NCI-H146 treated with DMSO at 0.1 percent for 48 hours (cell line): ENCODE measurements at regions not wholly inside any gene's neighbourhood (a gene's known extent, or its start where the extent isn't known, plus 50 kb on each side); places are given as distances from the start of the nearest gene placed in this dataset.
"Not testable (repeated sequence)": the region's sequence is repeated elsewhere in the genome, so short reads cannot be mapped to it uniquely, and the experiment has no call there.

Experiments
- DNase-seq: peaks from one replicate; lab custom pipeline; 2025; ENCODE audit not compliant: unreplicated experiment; lab: John Stamatoyannopoulos, UW

- not testable (repeated sequence) for DNase-seq
Measured at GRCh38 chr1:200284236-200284635, 125.6 kb downstream of the ZNF281 start.

DNA sequence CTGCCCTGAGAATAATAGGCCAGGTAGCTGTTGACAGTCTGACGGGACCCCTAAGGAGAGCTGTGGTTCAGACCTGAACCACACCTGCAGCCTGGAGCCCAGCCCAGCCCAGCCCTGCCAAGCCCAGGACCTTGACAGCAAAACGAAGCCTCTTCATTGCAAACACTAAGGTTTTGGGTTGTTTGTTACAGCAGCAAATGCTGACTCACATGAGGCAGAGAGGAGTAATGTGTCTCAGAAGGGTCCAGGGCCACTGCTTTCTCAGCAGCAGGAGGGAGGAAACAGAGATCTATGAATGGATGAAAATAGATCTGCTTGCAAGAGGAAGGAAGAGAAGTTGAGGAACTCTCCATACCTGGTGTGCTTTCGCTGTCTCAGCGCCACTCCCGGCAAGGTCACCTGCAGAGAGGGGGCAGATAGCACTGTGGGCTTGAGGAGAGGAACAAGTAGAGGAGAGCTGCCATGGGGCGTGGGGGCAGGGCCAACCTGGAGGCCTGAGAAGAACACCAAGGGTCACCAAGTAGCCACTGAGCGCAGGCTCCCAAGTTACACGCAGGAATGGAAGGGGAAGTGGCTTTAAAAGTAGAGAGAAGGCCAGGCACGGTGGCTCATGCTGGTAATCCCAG, 127.2 kb downstream of the ZNF281 start:
- no peak for DNase-seq

- no peak for DNase-seq
Measured at GRCh38 chr1:200281201-200281835, 128.5 kb downstream of the ZNF281 start.

GRCh38 chr1:200279810-200280411, 129.9 kb downstream of the ZNF281 start:
- peak; percentile 23 for DNase-seq

DNA sequence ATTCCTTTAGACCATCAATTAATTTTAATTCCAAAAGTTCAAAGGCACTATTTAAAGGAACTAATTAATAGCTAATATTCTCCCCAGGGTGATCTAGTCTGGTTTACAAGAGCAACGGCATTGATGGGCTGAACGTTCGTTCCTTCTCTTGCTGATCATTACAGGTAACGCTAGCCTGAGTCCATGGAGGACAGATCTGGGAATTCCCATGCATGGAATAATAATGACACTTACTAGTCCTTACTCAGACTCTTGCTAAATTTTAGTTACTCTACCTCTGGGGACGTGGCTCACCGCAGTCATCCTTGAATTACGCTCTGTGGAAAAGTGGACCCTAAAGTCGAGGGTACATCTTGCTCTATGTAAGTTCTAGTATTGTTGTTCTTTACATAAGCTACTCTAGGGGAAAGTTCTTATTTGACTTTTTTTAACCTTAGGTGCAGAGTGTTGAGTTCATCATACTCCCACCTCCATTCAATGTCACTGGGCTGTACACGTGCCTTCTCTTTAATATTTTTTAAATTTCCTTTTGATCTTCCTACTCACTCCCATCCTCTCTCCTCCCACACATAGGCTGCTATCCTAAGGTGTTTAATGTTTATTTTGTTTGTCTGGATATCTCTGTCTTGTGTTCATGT, 133.9 kb downstream of the ZNF281 start:
- no peak for DNase-seq

- DNase-seq = no peak
Measured at GRCh38 chr1:200275415-200275814, 134.4 kb downstream of the ZNF281 start.

DNA sequence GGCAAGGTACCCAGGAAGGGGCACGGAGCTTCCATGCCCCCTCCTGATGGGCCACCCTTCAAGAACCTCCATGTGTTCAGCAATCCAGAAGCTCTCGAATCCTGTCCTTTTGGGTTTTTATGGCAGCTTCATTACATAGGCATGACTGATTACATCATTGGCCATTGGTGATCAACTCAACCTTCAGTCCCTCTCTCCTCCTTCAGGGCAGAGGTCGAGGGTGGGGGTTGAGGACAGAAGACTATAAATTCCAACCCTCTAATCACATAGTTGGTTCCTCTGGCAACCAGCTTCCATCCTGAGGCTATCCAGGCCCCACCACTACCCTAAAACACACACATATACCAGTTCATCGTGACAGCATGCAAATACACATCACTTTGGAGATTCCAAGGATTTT, 135.7 kb downstream of the ZNF281 start:
- DNase-seq = no peak

- DNase-seq = no peak
Measured at GRCh38 chr1:200272481-200273068, 137.3 kb downstream of the ZNF281 start.

- no peak for DNase-seq
Measured at GRCh38 chr1:200269256-200269655, 140.6 kb downstream of the ZNF281 start.

DNA sequence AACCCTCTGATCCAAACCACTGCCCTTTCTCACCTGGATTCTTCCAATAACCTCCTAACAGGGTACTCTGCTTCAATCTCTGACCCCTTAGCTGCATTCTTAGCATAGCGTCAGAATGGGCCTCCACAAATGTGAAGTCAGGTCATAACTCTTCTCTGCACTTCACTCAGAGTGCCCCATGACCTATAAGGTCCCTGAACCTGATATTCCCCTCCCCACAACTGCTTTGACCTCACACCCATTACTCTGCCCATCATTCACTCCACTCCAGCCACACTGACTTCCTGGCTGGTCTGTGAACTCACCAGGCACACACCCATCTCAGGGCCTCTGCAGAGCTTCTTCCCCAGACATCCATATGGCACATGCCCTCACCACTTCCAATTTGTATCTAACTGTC, 141.9 kb downstream of the ZNF281 start:
- no peak for DNase-seq

DNA sequence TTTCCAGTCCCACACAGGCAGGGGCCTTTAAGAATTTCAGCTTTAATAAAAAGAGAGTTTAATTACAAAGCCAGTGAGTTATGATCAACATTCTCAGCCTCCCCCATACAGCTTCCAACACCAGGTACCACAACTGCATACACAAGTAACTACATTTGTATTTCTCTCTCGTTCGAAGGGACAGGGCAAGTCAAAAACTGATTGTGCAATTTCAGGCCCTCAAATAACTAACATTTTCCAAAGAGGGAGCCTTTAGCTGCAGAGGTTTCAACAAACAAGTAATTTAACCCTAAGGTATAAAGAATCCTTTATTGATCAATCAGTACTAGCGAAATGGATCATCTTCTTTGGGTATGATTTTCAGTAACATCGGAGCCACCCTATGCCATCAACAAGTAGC, 142.4 kb downstream of the ZNF281 start:
- no peak for DNase-seq

DNA sequence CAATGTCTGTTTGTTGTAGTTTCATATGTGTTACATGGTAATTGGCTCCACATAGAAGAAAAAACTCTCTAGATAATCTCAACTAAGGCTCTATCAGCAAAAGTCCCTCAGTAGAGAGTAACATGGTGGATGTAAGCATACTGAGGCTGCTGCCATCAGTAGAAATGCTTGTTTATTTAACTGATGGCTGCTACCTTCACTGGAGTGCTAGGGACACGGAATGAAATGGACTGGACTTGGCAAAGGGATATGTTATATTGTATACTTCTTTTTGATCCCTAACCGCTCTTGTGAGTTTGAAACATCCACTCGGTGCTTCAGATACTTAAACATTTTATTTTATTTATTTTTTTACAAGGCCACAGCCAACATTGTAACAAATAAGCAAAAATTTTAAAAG, 143.0 kb downstream of the ZNF281 start:
- no peak for DNase-seq

DNA sequence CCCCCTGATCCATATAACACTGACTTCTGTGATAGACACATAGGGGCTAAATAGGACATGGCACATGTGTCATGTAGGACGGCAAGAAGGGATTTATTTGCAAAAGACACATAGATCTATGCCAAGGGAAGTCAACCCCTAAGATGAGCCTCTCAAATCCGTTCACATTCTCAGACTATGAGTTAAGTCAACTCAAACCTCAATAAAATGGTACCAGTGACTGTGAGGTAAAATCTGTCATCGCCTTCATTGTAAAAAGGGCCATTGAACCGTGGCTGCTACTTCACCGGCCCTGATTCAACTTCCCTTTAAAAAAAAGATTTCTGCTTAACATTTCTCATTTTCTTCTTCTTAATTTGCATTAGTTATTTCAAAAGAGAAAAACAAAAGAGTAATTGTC, 144.0 kb downstream of the ZNF281 start:
- no peak for DNase-seq

DNA sequence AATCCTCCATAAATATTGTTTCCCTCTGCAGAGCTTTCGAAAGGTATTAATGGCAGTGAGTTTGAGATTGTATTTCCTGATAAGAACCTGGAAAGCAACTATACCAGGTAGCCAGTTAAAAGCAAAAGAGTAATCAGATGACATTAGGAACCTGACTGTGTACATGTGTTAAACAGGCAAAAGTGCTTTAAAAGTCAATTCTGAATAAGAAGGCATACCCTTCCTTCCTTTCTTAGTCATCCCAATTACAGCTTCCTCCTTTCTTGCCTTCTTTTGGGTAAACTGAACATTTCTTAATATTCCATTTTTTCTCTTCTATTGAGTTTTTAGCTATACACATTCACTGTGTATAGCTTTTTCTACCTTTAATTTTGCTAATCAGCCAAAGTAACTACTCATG, 144.7 kb downstream of the ZNF281 start:
- no peak for DNase-seq

- no peak for DNase-seq
Measured at GRCh38 chr1:200263203-200263602, 146.6 kb downstream of the ZNF281 start.

GRCh38 chr1:200262326-200262965, 147.4 kb downstream of the ZNF281 start:
- no peak for DNase-seq

GRCh38 chr1:200260597-200261335, 149.1 kb downstream of the ZNF281 start:
- no peak for DNase-seq

DNA sequence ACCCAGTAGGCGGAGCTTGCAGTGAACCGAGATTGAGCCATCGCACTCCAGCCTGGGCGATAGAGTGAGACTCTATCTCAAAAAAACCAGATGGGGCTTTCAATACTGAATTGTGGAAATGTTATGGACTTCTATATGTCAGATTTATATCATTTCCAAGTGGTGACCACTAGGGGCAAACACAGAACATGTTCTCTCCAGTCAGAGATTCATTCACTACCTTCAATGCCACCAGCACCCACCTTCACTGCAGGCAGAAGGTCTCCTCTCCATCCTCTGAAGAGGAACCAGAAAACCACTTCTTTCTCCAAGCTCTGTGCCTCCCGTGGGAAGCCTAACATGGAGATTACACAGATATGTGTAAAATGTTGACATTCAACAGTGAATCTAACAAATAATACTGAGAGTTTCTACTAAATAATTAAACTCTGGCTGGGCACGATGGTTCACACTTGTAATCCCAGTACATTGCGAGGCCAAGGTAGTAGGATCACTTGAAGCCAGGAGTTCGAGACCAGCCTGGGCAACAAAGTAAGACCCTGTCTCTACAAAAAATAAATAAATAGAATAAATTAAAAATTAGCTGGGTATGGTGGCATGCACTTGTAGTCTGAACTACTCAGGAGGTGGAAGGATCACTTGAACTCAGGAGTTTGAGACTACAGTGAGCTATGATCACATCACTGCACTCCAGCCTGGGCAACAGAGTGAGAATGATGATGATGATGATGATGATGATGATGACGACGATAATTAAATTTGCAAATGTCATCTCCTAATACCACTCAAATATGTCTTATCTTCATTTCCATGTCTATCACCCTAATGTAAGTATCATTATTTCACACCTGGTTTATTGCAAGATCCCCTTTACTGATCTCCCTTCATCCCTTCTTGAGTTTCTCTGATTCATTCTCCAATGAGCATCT, 151.1 kb downstream of the ZNF281 start:
- DNase-seq = no peak

GRCh38 chr1:200257235-200257634, 152.6 kb downstream of the ZNF281 start:
- DNase-seq = no peak

DNA sequence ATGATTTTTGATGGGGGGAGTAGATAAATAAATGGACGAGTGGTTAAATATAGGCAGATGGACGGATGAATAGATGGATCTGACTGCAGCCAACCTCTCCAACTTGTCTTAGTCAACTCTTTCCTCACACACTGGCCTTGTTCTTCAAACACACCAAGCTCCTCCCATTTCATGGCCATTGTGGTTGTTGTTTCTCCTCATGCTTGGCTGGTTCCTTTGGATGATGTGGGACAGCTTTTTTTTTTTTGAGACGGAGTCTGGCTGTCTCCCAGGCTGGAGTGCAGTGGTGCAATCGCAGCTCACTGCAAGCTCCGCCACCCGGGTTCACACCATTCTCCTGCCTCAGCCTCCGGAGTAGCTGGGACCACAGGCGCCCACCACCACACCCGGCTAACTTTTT, 155.2 kb downstream of the ZNF281 start:
- not testable (repeated sequence) for DNase-seq
